HG03060 (cell line): ENCODE measurements at regions not wholly inside any gene's neighbourhood (a gene's known extent, or its start where the extent isn't known, plus 50 kb on each side); places are given as distances from the start of the nearest gene placed in this dataset.

Source experiments
- ATAC-seq: cut with Tn5 transposase; IDR thresholded peaks from one replicate; pipeline ENCODE4 v1.9.1; 2021; ENCODE audit warnings: low read depth, moderate number of reproducible peaks; ENCODE audit not compliant: unreplicated experiment

DNA sequence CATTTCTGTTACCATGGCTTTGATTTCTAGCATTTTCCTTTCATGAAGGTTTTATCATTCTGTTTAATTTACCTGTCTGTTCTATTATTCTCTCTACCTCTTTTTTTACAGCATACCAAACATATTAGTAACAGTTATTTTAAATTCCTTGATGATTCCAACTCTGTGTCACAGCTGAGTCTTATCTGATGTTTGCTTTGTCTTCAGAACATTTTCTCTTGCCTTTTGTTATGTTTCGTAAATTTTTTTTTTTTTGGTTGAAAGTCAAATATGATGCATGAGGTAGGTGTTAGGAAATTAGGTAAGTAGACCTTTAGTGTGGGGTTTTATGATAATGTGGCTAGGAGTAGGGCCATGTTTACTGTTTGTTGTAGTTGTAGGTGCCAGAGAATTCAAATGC, 496.4 kb downstream of the FOXG1 start:
- no peak for ATAC-seq

GRCh38 chr14:29264865-29265264, 498.3 kb downstream of the FOXG1 start:
- no peak for ATAC-seq

DNA sequence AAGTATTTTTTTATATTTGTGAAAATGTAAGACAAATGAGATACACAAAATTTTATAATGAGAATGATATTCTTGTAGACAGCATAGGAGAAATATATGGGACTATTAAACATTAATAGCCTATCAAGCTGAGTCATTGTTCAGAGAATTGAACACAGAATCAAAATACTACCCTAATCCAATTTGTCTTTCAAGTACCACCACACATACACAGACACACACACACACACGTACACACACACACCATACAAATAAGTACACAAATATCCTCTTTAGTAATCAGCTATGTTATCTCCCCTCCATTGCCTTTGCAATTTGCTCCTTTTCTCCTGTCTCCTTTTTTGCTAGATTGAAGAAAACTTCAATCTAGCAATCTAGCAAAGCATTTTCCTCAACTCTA, 499.3 kb downstream of the FOXG1 start:
- ATAC-seq = no peak

GRCh38 chr14:29271669-29272068, 505.1 kb downstream of the FOXG1 start:
- no peak for ATAC-seq

- no peak for ATAC-seq
These were observed 506.9 kb downstream of the FOXG1 start for GRCh38 chr14:29273513-29273912.

GRCh38 chr14:29274890-29275596, 508.5 kb downstream of the FOXG1 start:
- ATAC-seq = no peak

- ATAC-seq = no peak
These were observed 512.0 kb downstream of the FOXG1 start for GRCh38 chr14:29278301-29279263.

DNA sequence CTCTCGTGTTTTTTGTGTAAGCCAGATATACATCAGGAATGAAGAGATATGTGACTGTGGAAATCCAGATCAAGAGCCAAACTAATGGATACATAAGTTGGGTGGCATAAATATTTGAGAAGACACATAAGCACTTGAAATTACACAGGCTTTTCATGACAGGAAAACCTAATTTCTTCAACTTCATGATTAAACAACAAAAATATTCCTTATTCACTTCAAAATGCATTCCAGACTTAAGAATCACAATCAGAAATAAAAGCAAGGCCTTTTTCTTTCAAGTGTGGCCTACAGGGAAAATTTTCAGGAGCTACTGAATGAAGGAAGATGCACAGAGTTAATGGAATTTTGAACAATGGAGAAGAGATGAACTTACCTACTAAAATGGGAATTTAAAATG, 515.6 kb downstream of the FOXG1 start:
- no peak for ATAC-seq

DNA sequence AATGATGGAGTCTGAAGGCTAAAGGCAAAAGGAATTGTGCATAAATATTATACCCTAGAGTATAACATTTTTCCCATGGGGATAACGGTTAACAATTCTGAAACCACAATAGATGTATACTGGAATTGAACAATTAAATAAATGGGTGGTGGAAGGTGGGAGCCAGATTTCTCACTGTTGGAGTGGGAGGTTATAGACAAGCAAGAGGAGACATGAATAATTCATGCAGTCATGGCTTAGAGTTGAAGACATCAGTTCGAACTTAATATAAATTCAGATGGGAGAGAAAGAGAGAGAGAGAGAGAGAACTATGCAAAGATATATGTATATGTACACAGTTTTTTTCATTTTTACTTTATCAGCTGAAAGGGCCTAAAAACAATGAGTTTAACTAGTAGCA, 523.9 kb downstream of the FOXG1 start:
- ATAC-seq = no peak

DNA sequence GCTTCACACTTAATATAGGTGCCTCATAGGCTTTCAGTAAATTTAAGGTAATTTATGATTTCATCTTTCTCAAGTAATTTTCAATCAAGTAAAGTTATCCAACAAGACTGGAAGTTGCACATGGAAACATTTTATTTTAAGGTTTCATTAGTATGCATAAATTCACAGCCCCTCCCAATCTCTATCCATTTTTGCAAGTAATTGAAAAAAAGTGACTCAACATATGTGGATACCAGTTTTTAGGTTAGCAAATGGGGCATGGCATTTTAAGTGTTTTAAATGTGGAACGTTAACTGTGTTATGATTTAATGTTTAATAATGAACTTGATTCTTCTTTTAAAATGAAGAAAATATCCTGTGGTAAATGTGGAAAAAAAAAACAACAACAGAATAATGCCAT, 532.8 kb downstream of the FOXG1 start:
- ATAC-seq = no peak

- ATAC-seq = no peak
These were observed 535.0 kb downstream of the FOXG1 start for GRCh38 chr14:29301571-29301970.

- ATAC-seq = no peak
These were observed 543.6 kb downstream of the FOXG1 start for GRCh38 chr14:29310210-29310609.

- ATAC-seq = no peak
These were observed 544.2 kb downstream of the FOXG1 start for GRCh38 chr14:29310757-29311156.

GRCh38 chr14:29311983-29312382, 545.4 kb downstream of the FOXG1 start:
- ATAC-seq = no peak

GRCh38 chr14:29316936-29317335, 550.3 kb downstream of the FOXG1 start:
- ATAC-seq = no peak

- ATAC-seq = no peak
These were observed 550.8 kb downstream of the FOXG1 start for GRCh38 chr14:29317423-29317822.

- ATAC-seq = no peak
These were observed 553.7 kb downstream of the FOXG1 start for GRCh38 chr14:29320286-29320685.

DNA sequence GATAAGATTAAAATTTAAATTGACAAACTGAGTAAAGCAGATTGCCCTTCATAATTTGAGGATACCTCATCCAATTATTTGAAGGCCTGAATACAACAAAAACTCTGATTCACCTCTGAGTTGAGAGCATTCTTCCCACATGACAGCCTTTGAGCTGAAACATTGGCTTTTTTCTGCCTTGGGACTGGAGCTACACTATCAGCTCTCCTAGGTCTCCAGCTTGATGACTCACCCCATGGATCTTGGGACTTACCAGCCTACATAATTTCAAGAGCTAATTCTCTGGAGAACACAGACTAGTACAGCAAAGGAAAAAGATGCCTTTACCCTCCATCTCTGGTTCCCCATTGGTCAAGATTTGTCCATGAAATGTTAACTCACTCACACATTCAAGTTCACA, 555.1 kb downstream of the FOXG1 start:
- ATAC-seq = no peak

DNA sequence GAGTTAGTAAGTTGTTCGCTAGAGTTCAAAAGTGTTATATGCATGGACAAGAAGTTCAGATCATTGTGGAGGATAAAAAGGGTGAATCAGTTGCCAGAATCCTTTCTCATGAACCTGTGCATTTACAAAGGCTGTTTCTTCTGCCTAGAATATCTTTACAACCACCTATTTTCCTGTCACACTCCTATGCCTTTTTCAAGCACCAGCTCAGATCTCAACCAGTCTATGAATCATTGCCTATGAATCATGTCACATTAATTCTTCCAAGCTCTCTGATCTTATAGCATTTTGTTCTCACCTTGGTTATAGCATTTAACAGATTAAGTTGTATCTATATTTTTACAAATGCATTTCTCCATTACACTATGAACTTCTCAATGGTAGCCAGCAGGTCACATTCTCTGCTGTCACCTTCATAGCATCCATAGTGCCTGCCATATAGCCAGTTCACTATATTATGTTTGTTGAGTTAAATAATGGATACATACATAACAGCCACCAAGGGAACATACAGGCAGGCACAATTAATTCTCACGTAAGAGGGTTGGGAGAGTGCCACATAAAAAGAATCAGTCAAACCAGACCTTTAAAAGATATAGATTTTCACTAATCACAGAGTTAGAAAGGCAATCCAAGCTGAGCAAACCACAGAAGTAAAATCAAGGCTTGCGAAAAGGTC, 573.0 kb downstream of the FOXG1 start:
- no peak for ATAC-seq

DNA sequence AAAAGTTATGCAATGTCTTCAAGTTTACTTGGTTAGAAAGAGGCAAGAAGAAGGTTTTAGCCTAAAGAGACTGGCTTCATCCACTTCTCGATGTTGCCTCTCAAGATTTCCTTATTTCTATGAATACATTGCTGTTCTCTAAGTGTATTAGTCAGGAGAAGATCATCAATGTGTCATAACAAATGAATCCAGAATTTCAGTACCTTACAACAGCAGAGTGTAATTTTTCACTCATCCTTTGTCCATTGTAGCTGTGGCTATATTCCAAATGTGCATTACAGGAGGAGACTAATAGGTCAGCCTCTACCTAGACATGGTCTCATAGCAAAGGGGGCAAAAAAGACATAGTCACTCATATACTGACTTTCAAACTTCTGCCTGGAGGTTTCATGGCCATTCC, 579.1 kb downstream of the PRKD1 start:
- no peak for ATAC-seq

GRCh38 chr14:29350496-29350895, 577.2 kb downstream of the PRKD1 start:
- no peak for ATAC-seq
